ENCODE measurements at regions not wholly inside any gene's neighbourhood (a gene's known extent, or its start where the extent isn't known, plus 50 kb on each side); places are given as distances from the start of the nearest gene placed in this dataset.

- no peak for TF ChIP-seq CTCF (IDR thresholded peaks at IDR 0.05; ENCODE audit: borderline replicate concordance, insufficient read depth, low read depth, low read length)
- H3K4me3 ChIP-seq (ENCODE audit: low read depth, low read length) = no peak overlapping the region
Measured at GRCh38 chr1:194919146-194919545, 1689.1 kb downstream of the KCNT2 start.

GRCh38 chr1:194917769-194918168, 1690.5 kb downstream of the KCNT2 start:
- H3K4me3 ChIP-seq (ENCODE audit: low read depth, low read length) = no peak overlapping the region
- no peak for TF ChIP-seq CTCF (IDR thresholded peaks at IDR 0.05; ENCODE audit: borderline replicate concordance, insufficient read depth, low read depth, low read length)

GRCh38 chr1:194908643-194909042, 1699.6 kb downstream of the KCNT2 start:
- no peak overlapping the region for H3K4me3 ChIP-seq (ENCODE audit: low read depth, low read length)
- TF ChIP-seq CTCF (IDR thresholded peaks at IDR 0.05; ENCODE audit: borderline replicate concordance, insufficient read depth, low read depth, low read length) = no peak

- no peak for TF ChIP-seq CTCF (IDR thresholded peaks at IDR 0.05; ENCODE audit: borderline replicate concordance, insufficient read depth, low read depth, low read length)
Measured at GRCh38 chr1:194903524-194903923, 1704.7 kb downstream of the KCNT2 start.

GRCh38 chr1:194889310-194889709, 1702.9 kb upstream of the B3GALT2 start:
- no peak for TF ChIP-seq CTCF (IDR thresholded peaks at IDR 0.05; ENCODE audit: borderline replicate concordance, insufficient read depth, low read depth, low read length)
- no peak overlapping the region for H3K4me3 ChIP-seq (ENCODE audit: low read depth, low read length)

More at GRCh38 chr1:194903524-194903923, 1704.7 kb downstream of the KCNT2 start:
- no peak overlapping the region for H3K4me3 ChIP-seq (ENCODE audit: low read depth, low read length)

- TF ChIP-seq CTCF (IDR thresholded peaks at IDR 0.05; ENCODE audit: borderline replicate concordance, insufficient read depth, low read depth, low read length) = no peak
- no peak overlapping the region for H3K4me3 ChIP-seq (ENCODE audit: low read depth, low read length)
Measured at GRCh38 chr1:194870860-194871259, 1684.4 kb upstream of the B3GALT2 start.

GRCh38 chr1:194866153-194866552, 1679.7 kb upstream of the B3GALT2 start:
- no peak for TF ChIP-seq CTCF (IDR thresholded peaks at IDR 0.05; ENCODE audit: borderline replicate concordance, insufficient read depth, low read depth, low read length)

More at GRCh38 chr1:194866153-194866552, 1679.7 kb upstream of the B3GALT2 start:
- H3K4me3 ChIP-seq (ENCODE audit: low read depth, low read length) = no peak overlapping the region

Data from GM12875 (cell line).